ENCODE measurements at regions not wholly inside any gene's neighbourhood (a gene's known extent, or its start where the extent isn't known, plus 50 kb on each side); places are given as distances from the start of the nearest gene placed in this dataset.
"Not testable (repeated sequence)": the region's sequence is repeated elsewhere in the genome, so short reads cannot be mapped to it uniquely, and the experiment has no call there.

GRCh38 chr4:115215935-115216334 lies 102.5 kb upstream of the NDST4 start:
- no peak overlapping the region for H3K27ac Mint-ChIP-seq
- no peaks in the 10 kb centered on the region for H3K4me1 Mint-ChIP-seq
- no peaks in the 10 kb centered on the region for H3K36me3 Mint-ChIP-seq
- DNase-seq (ENCODE audit: low spot score in 2 of 2): no peak
- ATAC-seq: no peak
- H3K4me3 Mint-ChIP-seq: no peak overlapping the region
- H3K9me3 Mint-ChIP-seq: no peaks in the 10 kb centered on the region

GRCh38 chr4:115213716-115214115 lies 100.3 kb upstream of the NDST4 start:
- no peak overlapping the region for H3K27ac Mint-ChIP-seq
- no peaks in the 10 kb centered on the region for H3K9me3 Mint-ChIP-seq
- DNase-seq (ENCODE audit: low spot score in 2 of 2): no peak
- H3K36me3 Mint-ChIP-seq: no peaks in the 10 kb centered on the region
- ATAC-seq: no peak
- H3K4me3 Mint-ChIP-seq: no peak overlapping the region
- no peaks in the 10 kb centered on the region for H3K4me1 Mint-ChIP-seq

- H3K4me1 Mint-ChIP-seq: no peaks in the 10 kb centered on the region
- H3K9me3 Mint-ChIP-seq: no peaks in the 10 kb centered on the region
- no peak overlapping the region for H3K4me3 Mint-ChIP-seq
- ATAC-seq: no peak
- DNase-seq (ENCODE audit: low spot score in 2 of 2): no peak
- H3K27ac Mint-ChIP-seq: no peak overlapping the region
- H3K36me3 Mint-ChIP-seq: no peaks in the 10 kb centered on the region
Observed at GRCh38 chr4:115201042-115201330, 87.6 kb upstream of the NDST4 start.

- not testable (repeated sequence) for H3K9me3 Mint-ChIP-seq; ATAC-seq; H3K36me3 Mint-ChIP-seq; H3K4me1 Mint-ChIP-seq; H3K4me3 Mint-ChIP-seq; H3K27ac Mint-ChIP-seq; DNase-seq (ENCODE audit: low spot score in 2 of 2)
Observed at GRCh38 chr4:115200201-115201041, 87.0 kb upstream of the NDST4 start.

- H3K27ac Mint-ChIP-seq; H3K36me3 Mint-ChIP-seq; DNase-seq (ENCODE audit: low spot score in 2 of 2); ATAC-seq; H3K9me3 Mint-ChIP-seq; H3K4me3 Mint-ChIP-seq; H3K4me1 Mint-ChIP-seq: not testable (repeated sequence)
Observed at GRCh38 chr4:115194612-115195011, 81.2 kb upstream of the NDST4 start.

- DNase-seq (ENCODE audit: low spot score in 2 of 2) (no peak), ATAC-seq (no peak)
- Mint-ChIP-seq H3K4me3 (no peak overlapping the region), H3K4me1 (no peaks in the 10 kb centered on the region), H3K9me3 (no peaks in the 10 kb centered on the region), H3K36me3 (no peaks in the 10 kb centered on the region), H3K27ac (no peak overlapping the region)
Observed at GRCh38 chr4:115190529-115190928, 77.1 kb upstream of the NDST4 start.

GRCh38 chr4:115187136-115187535 lies 73.7 kb upstream of the NDST4 start:
- H3K4me1 Mint-ChIP-seq: no peaks in the 10 kb centered on the region
- H3K4me3 Mint-ChIP-seq: no peak overlapping the region
- no peak for DNase-seq (ENCODE audit: low spot score in 2 of 2)
- no peak overlapping the region for H3K27ac Mint-ChIP-seq
- ATAC-seq: no peak
- H3K36me3 Mint-ChIP-seq: no peaks in the 10 kb centered on the region
- no peaks in the 10 kb centered on the region for H3K9me3 Mint-ChIP-seq

GRCh38 chr4:115179438-115180062 lies 66.1 kb upstream of the NDST4 start:
- not testable (repeated sequence) for H3K4me1 Mint-ChIP-seq; H3K4me3 Mint-ChIP-seq; DNase-seq (ENCODE audit: low spot score in 2 of 2); ATAC-seq; H3K36me3 Mint-ChIP-seq; H3K9me3 Mint-ChIP-seq; H3K27ac Mint-ChIP-seq

GRCh38 chr4:115178687-115179086 lies 65.3 kb upstream of the NDST4 start:
- H3K36me3 Mint-ChIP-seq; ATAC-seq; DNase-seq (ENCODE audit: low spot score in 2 of 2); H3K27ac Mint-ChIP-seq; H3K9me3 Mint-ChIP-seq; H3K4me1 Mint-ChIP-seq; H3K4me3 Mint-ChIP-seq: not testable (repeated sequence)

GRCh38 chr4:115171220-115171619 lies 57.8 kb upstream of the NDST4 start:
- no peaks in the 10 kb centered on the region for H3K36me3 Mint-ChIP-seq
- H3K27ac Mint-ChIP-seq: no peak overlapping the region
- no peaks in the 10 kb centered on the region for H3K4me1 Mint-ChIP-seq

GRCh38 chr4:115165503-115165902 lies 52.1 kb upstream of the NDST4 start:
- DNase-seq (ENCODE audit: low spot score in 2 of 2): no peak
- Mint-ChIP-seq H3K4me3 (no peak overlapping the region), H3K9me3 (peaks cover 2% of the 10 kb centered on the region), H3K36me3 (no peaks in the 10 kb centered on the region), H3K27ac (no peak overlapping the region), H3K4me1 (no peaks in the 10 kb centered on the region)
- no peak for ATAC-seq

More at GRCh38 chr4:115171220-115171619, 57.8 kb upstream of the NDST4 start:
- DNase-seq (ENCODE audit: low spot score in 2 of 2): no peak
- ATAC-seq: no peak
- Mint-ChIP-seq H3K9me3 (peaks cover 2% of the 10 kb centered on the region), H3K4me3 (no peak overlapping the region)

Data from stimulated activated effector memory CD8-positive, alpha-beta T cell treated with anti-CD3 and anti-CD28 coated beads, Interleukin-12 subunit alpha, Interleukin-12 subunit beta, amount 100 ng/mL, for 72 hours (primary cell).